ENCODE measurements at regions not wholly inside any gene's neighbourhood (a gene's known extent, or its start where the extent isn't known, plus 50 kb on each side); places are given as distances from the start of the nearest gene placed in this dataset.
"Not testable (repeated sequence)": the region's sequence is repeated elsewhere in the genome, so short reads cannot be mapped to it uniquely, and the experiment has no call there.

DNA sequence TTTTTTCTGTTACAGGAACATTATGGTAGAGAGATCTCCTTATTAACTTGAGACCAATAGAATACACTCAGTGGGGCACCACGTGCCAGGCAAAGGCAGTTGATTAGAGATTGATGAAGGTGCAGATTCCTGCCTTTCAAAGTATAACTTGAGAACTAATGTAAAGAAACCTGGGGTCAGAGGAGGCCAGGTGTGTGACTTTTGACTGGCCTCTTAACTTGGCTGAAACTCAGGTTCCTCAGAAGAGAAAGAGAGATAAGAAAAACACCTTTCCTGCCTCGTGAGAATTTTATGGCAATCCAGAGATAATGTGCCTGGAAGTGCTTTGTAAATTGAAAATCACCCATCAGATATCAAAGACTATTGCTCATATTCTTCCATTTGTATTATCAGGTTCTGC is 110.7 kb upstream of the GZMB start:
- no peak for DNase-seq (ENCODE audit: low read depth)

GRCh38 chr14:24741871-24742270 is 107.9 kb upstream of the GZMB start:
- peak; percentile 55 for DNase-seq (ENCODE audit: low read depth)

GRCh38 chr14:24735984-24736630 is 102.1 kb upstream of the GZMB start:
- no peak for DNase-seq (ENCODE audit: low read depth)

GRCh38 chr14:24734917-24735500 is 101.0 kb upstream of the GZMB start:
- DNase-seq (ENCODE audit: low read depth): peak; percentile 47

DNA sequence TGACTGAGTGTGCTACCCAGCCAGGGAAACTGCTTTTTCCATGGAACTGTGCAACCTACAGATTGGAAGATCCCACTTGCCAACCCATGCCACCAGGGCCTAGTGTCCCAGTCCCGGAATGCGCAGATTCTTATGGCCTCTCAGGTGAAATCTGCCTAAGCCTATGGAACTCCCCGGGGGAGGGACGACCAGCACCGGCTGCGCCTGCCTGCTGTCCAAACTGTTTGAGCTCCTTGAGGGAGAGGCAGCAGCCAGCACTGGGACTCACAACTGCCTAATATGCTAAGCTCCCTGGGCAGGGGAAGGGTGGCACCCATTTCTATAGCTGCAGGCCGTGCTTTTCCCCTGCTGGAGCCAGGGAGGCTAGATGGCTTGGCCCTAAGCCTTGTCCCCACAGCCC is 92.5 kb upstream of the GZMB start:
- no peak for DNase-seq (ENCODE audit: low read depth)

DNA sequence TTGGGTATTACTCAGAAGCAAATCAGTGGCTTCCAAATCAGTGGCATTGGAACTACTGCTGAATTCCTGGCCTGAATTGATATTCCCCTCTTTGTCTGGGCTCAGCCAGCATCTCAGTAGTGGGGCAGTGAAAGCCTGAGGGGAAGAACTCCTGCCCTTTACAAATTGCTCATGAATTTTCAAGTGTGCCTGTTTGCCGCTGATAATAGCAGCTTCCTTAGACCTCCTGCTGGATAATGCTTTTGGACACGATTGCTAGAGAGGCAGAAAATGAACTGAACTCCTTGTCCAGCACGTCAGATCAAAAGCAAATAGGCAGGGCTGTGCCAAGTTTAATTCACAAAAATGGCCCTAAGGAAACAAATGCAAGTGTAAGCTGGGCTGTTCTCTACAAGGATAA is 91.3 kb upstream of the GZMB start:
- DNase-seq (ENCODE audit: low read depth): no peak

- DNase-seq (ENCODE audit: low read depth): no peak
Observed at GRCh38 chr14:24721775-24722174, 87.8 kb upstream of the GZMB start.

DNA sequence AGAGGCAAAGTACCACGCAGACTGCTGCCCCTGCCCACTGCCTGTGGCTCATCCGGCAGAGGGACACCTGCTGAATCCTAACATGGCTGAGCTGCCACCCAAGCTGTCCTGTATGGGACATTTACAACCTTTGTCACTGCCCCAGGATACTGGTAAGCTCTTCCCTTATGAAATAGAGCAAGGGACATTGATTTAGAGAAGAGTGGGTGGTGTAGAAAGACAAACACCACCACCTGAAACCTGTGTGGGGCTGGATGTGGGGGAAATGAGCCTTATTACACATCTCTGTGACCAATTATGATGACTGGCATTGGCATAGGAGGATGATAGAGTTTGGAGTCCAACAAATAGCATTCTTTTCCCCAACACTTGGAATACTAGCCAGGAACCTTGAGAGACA is 81.2 kb upstream of the GZMB start:
- DNase-seq (ENCODE audit: low read depth): no peak

- no peak for DNase-seq (ENCODE audit: low read depth)
Observed at GRCh38 chr14:24713404-24713803, 79.4 kb upstream of the GZMB start.

DNA sequence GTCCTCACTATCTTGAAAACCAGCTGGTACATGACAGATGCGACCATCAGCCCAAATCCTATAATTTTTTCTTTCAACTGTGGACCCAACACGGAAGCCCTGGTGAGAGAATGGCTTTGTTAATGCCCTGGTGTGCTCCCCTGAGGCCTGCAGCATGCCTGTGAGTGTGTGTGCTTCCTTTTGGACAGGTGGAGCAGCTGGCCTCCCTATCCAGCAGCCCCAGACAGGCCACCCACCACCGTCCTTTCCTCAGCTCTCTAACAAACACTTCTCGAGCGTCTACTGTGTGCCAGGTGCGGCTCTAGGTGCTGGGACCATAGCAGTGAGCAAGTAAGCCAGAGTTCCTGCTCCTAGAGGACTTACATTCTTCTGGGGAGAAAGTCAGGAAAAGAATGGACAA is 78.9 kb upstream of the GZMB start:
- no peak for DNase-seq (ENCODE audit: low read depth)

DNA sequence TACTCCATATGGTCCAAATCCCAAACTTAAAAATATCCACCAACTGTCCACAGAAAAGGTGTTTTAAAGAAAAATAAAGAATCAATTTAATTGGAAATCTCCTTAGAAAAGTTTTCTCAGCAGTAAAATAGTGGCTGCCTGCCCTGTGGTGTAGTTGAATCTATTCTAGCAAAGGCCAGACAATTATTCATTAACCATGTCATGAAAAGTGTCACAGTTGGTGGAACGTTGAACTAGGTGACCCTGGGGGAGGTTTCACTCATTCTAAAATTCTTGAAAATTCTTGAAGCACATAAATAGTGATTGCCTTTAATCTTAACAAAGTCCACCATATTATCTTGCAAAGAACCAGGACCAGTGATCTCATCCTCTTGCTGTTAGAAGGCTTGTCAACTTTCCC is 78.4 kb upstream of the GZMB start:
- no peak for DNase-seq (ENCODE audit: low read depth)

DNA sequence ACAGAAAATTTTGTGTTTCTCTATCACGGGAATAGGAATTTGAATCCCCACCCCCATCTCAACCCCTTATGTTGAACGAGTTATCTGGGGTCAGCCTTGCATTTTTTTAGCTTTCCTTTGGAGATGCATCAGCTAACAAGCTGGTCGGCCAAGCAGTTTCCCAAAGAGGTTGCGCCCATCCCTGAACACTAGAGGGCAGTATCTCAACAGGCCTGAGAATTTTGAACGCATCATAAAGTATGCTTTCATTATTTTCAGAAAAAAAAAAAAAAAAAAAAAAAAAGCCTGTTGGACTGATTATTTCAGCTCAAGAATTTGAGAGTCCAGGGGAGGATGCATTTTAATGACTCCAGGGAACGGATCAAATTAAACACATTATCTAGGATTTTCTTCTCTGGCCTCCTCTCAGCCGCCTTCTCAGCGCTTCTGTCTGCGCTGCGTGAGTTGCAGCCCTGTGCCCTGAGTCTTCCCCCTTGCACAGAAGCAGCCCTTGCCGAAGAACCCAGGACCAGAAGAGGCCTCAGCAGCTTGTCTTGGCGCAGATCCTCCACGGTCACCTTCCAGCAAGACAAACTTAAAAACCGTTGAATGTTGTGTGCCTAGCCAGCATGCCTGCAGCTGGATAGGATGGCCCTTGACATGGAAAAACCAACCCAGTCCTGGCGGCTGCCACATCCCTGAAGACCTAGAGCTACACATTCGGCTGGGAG is 76.6 kb upstream of the GZMB start:
- DNase-seq (ENCODE audit: low read depth): peak; percentile 14

GRCh38 chr14:24708684-24709083 is 74.7 kb upstream of the GZMB start:
- no peak for DNase-seq (ENCODE audit: low read depth)

DNA sequence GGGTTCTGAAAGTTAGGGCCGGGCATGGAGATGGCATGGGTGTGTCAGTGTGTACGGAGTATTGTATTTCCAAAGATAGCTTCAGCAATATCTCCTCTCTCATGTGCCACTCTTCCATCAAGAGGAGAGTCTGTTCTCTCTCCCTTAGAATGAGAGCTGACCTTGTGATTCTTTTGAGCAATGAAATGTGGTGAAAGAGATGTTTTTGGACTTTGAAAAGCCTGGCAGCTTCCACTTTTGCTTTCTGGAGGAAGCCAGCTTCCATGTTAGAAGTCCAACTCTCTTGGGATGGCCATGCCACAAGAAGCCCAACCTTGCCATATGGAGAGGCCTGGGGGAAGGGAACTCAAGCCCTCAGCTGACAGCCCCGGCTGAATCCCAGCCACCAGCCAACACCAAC is 72.4 kb upstream of the GZMB start:
- no peak for DNase-seq (ENCODE audit: low read depth)

DNA sequence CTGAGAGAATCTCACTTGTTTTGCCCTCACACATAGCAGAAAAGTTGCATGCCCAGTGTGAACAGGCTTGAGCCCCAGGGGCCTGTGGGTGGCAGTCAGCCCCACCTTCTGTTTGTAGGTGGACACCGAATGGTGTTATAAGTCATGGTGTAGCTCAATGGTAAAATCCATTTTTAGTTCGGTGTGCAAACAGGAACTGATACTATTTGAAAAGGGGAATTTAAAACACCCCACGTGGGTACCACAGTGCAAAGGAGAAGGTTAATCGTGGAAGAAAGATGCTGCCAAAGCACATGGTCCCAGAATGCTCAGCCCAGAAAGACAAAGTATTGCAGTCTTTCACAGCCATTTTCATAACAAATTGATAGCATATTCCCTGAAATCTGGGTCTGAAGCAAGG is 71.8 kb upstream of the GZMB start:
- no peak for DNase-seq (ENCODE audit: low read depth)

- no peak for DNase-seq (ENCODE audit: low read depth)
Observed at GRCh38 chr14:24701062-24701461, 67.1 kb upstream of the GZMB start.

- DNase-seq (ENCODE audit: low read depth): no peak
Observed at GRCh38 chr14:24700511-24700910, 66.5 kb upstream of the GZMB start.

DNA sequence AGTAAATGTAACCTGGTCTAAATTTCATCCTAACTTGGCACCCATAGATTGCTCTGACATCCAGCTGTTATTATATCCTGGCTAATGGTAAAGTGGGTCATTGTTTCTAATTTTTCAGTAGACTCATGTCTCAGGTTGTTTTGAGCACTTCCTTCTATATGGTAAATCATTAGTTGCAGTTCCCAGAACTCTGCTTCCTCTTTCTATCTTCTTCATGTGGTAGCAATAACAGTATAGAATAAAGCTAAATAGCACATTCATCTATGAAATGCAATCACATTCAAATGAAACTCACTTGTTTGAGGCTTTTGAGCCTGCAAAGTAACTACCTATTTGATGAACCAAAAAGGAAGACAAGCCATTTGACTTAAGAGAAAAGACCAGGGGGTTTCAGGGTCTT is 65.1 kb upstream of the GZMB start:
- DNase-seq (ENCODE audit: low read depth): no peak

DNA sequence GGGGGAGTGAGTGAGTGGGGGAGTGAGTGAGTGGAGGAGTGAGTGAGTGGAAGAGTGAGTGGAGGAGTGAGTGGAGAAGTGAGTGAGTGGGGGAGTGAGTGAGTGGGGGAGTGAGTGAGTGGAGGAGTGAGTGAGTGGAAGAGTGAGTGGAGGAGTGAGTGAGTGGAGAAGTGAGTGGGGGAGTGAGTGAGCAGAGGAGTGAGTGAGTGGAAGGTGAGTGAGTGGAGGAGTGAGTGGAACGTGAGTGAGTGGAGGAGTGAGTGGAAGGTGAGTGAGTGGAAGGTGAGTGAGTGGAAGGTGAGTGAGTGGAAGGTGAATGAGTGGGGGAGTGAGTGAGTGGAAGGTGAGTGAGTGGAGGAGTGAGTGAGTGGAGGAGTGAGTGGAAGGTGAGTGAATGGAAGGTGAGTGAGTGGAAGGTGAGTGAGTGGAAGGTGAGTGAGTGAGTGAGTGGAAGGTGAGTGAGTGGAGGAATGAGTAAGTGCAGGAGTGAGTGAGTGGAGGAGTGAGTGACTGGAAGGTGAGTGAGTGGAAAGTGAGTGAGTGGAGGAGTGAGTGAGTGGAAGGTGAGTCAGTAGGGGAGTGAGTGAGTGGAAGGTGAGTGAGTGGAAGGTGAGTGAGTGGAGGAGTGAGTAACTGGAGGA is 62.4 kb upstream of the GZMB start:
- DNase-seq (ENCODE audit: low read depth): not testable (repeated sequence)

GRCh38 chr14:24695265-24696241 is 61.6 kb upstream of the GZMB start:
- no peak for DNase-seq (ENCODE audit: low read depth)

- no peak for DNase-seq (ENCODE audit: low read depth)
Observed at GRCh38 chr14:24694680-24695079, 60.7 kb upstream of the GZMB start.

- no peak for DNase-seq (ENCODE audit: low read depth)
Observed at GRCh38 chr14:24693983-24694382, 60.0 kb upstream of the GZMB start.

Measured in HS-5 (cell line).